PC-9 (cell line): ENCODE measurements at regions not wholly inside any gene's neighbourhood (a gene's known extent, or its start where the extent isn't known, plus 50 kb on each side); places are given as distances from the start of the nearest gene placed in this dataset.
"Not testable (repeated sequence)": the region's sequence is repeated elsewhere in the genome, so short reads cannot be mapped to it uniquely, and the experiment has no call there.

Experiments
- EZH2 ChIP-seq: fragments of 200-600 bp; sonication (generic); IDR thresholded peaks from 2 replicates; pipeline ENCODE4 v1.8.0; 2017; ENCODE audit warnings: antibody characterized with exemption, low read depth
- TF ChIP-seq, protein P1 (sequence below): fragments of 200-600 bp; sonication (generic); conservative IDR thresholded peaks from 2 replicates; pipeline ENCODE4 v1.6.1; 2017; ENCODE audit warnings: mixed run types, antibody characterized with exemption, mild to moderate bottlenecking, moderate library complexity

DNA sequence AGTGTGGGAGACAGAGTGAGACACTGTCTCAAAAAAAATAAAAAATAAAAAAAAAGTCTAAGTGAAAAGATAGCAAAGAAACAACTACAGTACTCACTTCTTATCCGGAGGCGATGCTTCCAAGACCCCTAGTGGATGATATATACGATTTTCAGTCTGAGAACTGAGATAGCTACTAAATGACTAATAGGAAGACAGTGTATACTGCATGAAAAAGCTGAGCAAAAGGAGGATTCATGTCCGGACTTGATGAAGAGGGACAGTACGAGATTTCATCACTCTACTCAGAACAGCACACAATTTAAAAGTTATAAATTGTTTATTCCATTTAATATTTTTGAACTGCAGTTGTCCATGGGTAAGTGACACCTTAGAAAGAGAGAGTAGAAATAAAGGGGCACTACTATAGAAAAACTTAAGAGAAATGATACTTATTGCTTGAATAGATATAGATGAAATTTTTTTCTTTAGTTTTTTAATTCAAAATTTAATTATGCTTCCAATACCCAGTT is 190.7 kb downstream of the POTEB3 start:
- TF ChIP-seq, protein P1, sequence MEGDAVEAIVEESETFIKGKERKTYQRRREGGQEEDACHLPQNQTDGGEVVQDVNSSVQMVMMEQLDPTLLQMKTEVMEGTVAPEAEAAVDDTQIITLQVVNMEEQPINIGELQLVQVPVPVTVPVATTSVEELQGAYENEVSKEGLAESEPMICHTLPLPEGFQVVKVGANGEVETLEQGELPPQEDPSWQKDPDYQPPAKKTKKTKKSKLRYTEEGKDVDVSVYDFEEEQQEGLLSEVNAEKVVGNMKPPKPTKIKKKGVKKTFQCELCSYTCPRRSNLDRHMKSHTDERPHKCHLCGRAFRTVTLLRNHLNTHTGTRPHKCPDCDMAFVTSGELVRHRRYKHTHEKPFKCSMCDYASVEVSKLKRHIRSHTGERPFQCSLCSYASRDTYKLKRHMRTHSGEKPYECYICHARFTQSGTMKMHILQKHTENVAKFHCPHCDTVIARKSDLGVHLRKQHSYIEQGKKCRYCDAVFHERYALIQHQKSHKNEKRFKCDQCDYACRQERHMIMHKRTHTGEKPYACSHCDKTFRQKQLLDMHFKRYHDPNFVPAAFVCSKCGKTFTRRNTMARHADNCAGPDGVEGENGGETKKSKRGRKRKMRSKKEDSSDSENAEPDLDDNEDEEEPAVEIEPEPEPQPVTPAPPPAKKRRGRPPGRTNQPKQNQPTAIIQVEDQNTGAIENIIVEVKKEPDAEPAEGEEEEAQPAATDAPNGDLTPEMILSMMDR, result not testable (repeated sequence)
- TF ChIP-seq EZH2, result not testable (repeated sequence)
